Nephron progenitor cell (in vitro differentiated cells): ENCODE measurements at regions not wholly inside any gene's neighbourhood (a gene's known extent, or its start where the extent isn't known, plus 50 kb on each side); places are given as distances from the start of the nearest gene placed in this dataset.

Source experiments
- DNase-seq: peaks from one replicate; pipeline ENCODE4 v3.0.0; 2021
- H3K27ac Mint-ChIP-seq: 2 replicates; pipeline ENCODE4 v1.8.0; 2021; ENCODE audit warnings: mild to moderate bottlenecking, moderate library complexity, mixed read lengths
- H3K27me3 Mint-ChIP-seq: 2 replicates; pipeline ENCODE4 v1.8.0; 2021; ENCODE audit warnings: mild to moderate bottlenecking, low read depth, mixed read lengths; ENCODE audit not compliant: poor library complexity
- H3K36me3 Mint-ChIP-seq: 2 replicates; pipeline ENCODE4 v1.8.0; 2021; ENCODE audit warnings: low read depth, mixed read lengths
- H3K4me1 Mint-ChIP-seq: 2 replicates; pipeline ENCODE4 v1.8.0; 2021; ENCODE audit warnings: mixed read lengths
- H3K4me3 Mint-ChIP-seq: 2 replicates; pipeline ENCODE4 v1.8.0; 2021; ENCODE audit warnings: mild to moderate bottlenecking, moderate library complexity, mixed read lengths
- H3K9me3 Mint-ChIP-seq: 2 replicates; pipeline ENCODE4 v1.8.0; 2021; ENCODE audit warnings: mild to moderate bottlenecking, moderate library complexity, mixed read lengths
- CTCF ChIP-seq: fragments of 200-600 bp; sonication (generic); IDR thresholded peaks from 2 replicates; pipeline ENCODE4 v1.5.0; 2021; ENCODE audit warnings: antibody characterized with exemption

GRCh38 chr1:60483509-60483908 is 409.9 kb upstream of the C1orf87 start:
- Mint-ChIP-seq H3K36me3 (peaks cover 5% of the 10 kb centered on the region), H3K27ac (peak overlapping the region; percentile 13), H3K4me3 (no peak overlapping the region), H3K27me3 (no peaks in the 10 kb centered on the region), H3K4me1 (peaks cover 7% of the 10 kb centered on the region), H3K9me3 (peaks cover 26% of the 10 kb centered on the region)
- no peak for DNase-seq
- no peak for TF ChIP-seq CTCF

DNA sequence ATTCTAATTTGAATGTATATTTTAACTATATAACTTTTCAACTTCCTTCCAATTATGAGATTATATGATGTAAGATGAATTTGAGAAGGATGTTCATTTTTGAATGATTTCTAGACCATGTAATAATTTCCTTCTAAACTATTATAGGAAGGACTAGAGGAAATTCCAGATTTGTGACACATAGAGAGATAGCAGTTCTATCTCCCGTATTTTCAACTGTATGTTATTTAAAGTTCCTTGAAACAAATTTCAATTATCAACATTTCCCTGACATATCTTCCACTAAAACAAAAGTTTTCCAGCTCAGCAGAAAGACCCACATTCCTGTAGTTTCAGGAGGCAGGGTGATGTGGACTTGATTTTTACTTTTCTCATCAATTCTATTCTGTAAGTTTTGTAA is 396.7 kb upstream of the C1orf87 start:
- no peak for DNase-seq
- H3K27me3 Mint-ChIP-seq: no peaks in the 10 kb centered on the region
- TF ChIP-seq CTCF: no peak
- no peaks in the 10 kb centered on the region for H3K36me3 Mint-ChIP-seq
- no peaks in the 10 kb centered on the region for H3K9me3 Mint-ChIP-seq
- H3K4me3 Mint-ChIP-seq: no peak overlapping the region
- H3K4me1 Mint-ChIP-seq: no peaks in the 10 kb centered on the region
- no peak overlapping the region for H3K27ac Mint-ChIP-seq

DNA sequence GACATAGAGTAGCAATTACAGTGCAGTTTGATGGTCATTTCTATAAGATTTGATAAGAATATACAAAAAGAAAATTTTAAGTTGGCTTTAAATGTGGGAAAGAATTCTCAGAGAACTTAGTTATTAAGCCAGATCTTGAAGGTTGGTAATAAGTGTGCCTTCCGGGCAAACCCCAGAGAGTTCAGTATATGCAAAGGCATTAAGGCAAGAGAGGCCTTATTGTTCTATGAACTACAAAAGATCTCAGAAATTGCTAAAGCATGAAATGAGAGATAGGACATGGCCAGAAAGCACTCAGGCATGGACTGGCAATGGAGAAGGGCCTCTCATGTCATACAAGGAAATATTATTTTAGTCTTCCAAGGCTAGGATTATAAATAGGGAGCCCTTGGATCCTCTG is 390.2 kb upstream of the C1orf87 start:
- Mint-ChIP-seq H3K27me3 (no peaks in the 10 kb centered on the region), H3K4me3 (no peak overlapping the region), H3K27ac (no peak overlapping the region), H3K4me1 (no peaks in the 10 kb centered on the region), H3K36me3 (no peaks in the 10 kb centered on the region), H3K9me3 (peaks cover 12% of the 10 kb centered on the region)
- no peak for DNase-seq
- TF ChIP-seq CTCF: no peak

DNA sequence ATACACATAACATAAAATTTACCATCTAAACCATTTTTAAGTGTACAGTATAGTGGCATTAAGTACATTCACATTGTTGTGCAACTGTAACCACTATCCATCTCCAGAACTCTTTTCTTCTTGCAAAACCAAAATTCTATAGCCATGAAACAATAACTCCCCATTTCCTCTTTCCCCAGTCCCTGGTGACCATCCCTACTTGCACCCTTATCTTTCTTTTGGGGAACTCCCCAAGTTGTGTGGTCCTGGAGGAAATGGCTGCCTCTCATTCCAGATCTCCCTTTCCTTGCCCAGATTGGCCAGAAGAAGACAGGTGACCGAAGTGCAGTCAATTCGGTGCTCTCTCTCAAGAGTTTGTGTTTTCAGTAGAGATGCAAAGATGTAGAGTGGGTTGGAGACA is 389.6 kb upstream of the C1orf87 start:
- DNase-seq: no peak
- Mint-ChIP-seq H3K27me3 (no peaks in the 10 kb centered on the region), H3K27ac (no peak overlapping the region), H3K9me3 (peaks cover 12% of the 10 kb centered on the region), H3K36me3 (no peaks in the 10 kb centered on the region), H3K4me1 (no peaks in the 10 kb centered on the region), H3K4me3 (no peak overlapping the region)
- TF ChIP-seq CTCF: no peak

- no peaks in the 10 kb centered on the region for H3K36me3 Mint-ChIP-seq
Measured at GRCh38 chr1:60461925-60462595, 388.5 kb upstream of the C1orf87 start.

More at GRCh38 chr1:60461925-60462595, 388.5 kb upstream of the C1orf87 start:
- Mint-ChIP-seq H3K4me1 (no peaks in the 10 kb centered on the region), H3K9me3 (peaks cover 18% of the 10 kb centered on the region), H3K27ac (no peak overlapping the region), H3K27me3 (no peaks in the 10 kb centered on the region), H3K4me3 (no peak overlapping the region)
- no peak for DNase-seq
- TF ChIP-seq CTCF: no peak
